GM21619 (cell line): ENCODE measurements at regions not wholly inside any gene's neighbourhood (a gene's known extent, or its start where the extent isn't known, plus 50 kb on each side); places are given as distances from the start of the nearest gene placed in this dataset.

Source experiments
- ATAC-seq: cut with Tn5 transposase; IDR thresholded peaks from one replicate; pipeline ENCODE4 v1.9.1; 2021; ENCODE audit not compliant: unreplicated experiment

GRCh38 chr12:125650587-125650986 is 585.4 kb downstream of the AACS start:
- ATAC-seq = no peak

- no peak for ATAC-seq
Observed at GRCh38 chr12:125651625-125652024, 586.4 kb downstream of the AACS start.

- ATAC-seq = no peak
Observed at GRCh38 chr12:125652681-125653080, 587.4 kb downstream of the AACS start.

GRCh38 chr12:125657681-125658080 is 592.4 kb downstream of the AACS start:
- no peak for ATAC-seq

- no peak for ATAC-seq
Observed at GRCh38 chr12:125674554-125675338, 609.5 kb downstream of the AACS start.

- no peak for ATAC-seq
Observed at GRCh38 chr12:125676366-125676765, 611.1 kb downstream of the AACS start.

GRCh38 chr12:125677829-125678228 is 612.6 kb downstream of the AACS start:
- no peak for ATAC-seq

- ATAC-seq = no peak
Observed at GRCh38 chr12:125678589-125678993, 613.4 kb downstream of the AACS start.

GRCh38 chr12:125683748-125684381 is 618.6 kb downstream of the AACS start:
- ATAC-seq = no peak

GRCh38 chr12:125684968-125685790 is 619.9 kb downstream of the AACS start:
- no peak for ATAC-seq

- ATAC-seq = no peak
Observed at GRCh38 chr12:125685915-125686314, 620.7 kb downstream of the AACS start.

GRCh38 chr12:125687403-125687802 is 622.2 kb downstream of the AACS start:
- no peak for ATAC-seq

- ATAC-seq = no peak
Observed at GRCh38 chr12:125687820-125688219, 622.6 kb downstream of the AACS start.

- ATAC-seq = no peak
Observed at GRCh38 chr12:125688223-125688622, 623.0 kb downstream of the AACS start.

- no peak for ATAC-seq
Observed at GRCh38 chr12:125688881-125689280, 623.6 kb downstream of the AACS start.

GRCh38 chr12:125689576-125690410 is 624.6 kb downstream of the AACS start:
- no peak for ATAC-seq

- no peak for ATAC-seq
Observed at GRCh38 chr12:125690841-125691240, 625.6 kb downstream of the AACS start.

- no peak for ATAC-seq
Observed at GRCh38 chr12:125696054-125696453, 630.8 kb downstream of the AACS start.

- ATAC-seq = no peak
Observed at GRCh38 chr12:125704803-125705202, 639.6 kb downstream of the AACS start.

- ATAC-seq = no peak
Observed at GRCh38 chr12:125720961-125721360, 655.7 kb downstream of the AACS start.

GRCh38 chr12:125734137-125734536 is 668.9 kb downstream of the AACS start:
- no peak for ATAC-seq
